HL-60 (cell line): ENCODE measurements at regions not wholly inside any gene's neighbourhood (a gene's known extent, or its start where the extent isn't known, plus 50 kb on each side); places are given as distances from the start of the nearest gene placed in this dataset.

Experiments
- DNase-seq, 2 experiments: peaks; one replicate each; pipeline ENCODE4 v3.0.0-alpha.2; 2010 to 2020; ENCODE audit warnings: low read depth in 1 of 2, low spot score in 1 of 2
- H3K27ac ChIP-seq: fragments of 250-450 bp; sonication (Bioruptor Pico); replicated peaks from 2 replicates; pipeline ENCODE4 v1.5.1; 2020; ENCODE audit warnings: mild to moderate bottlenecking, moderate library complexity
- H3K27me3 ChIP-seq: fragments of 250-450 bp; sonication (Bioruptor Pico); 2 replicates; pipeline ENCODE4 v1.5.1; 2021; ENCODE audit warnings: mild to moderate bottlenecking, moderate library complexity; ENCODE audit not compliant: insufficient read depth, poor library complexity, severe bottlenecking
- H3K4me3 ChIP-seq: replicated peaks from 2 replicates; pipeline ENCODE4 v1.5.1; 2011; ENCODE audit warnings: mild to moderate bottlenecking, control low read depth, low read length; ENCODE audit not compliant: insufficient read depth
- GABPA ChIP-seq: IDR thresholded peaks from 2 replicates; pipeline ENCODE4 v1.6.1; 2012; ENCODE audit warnings: low read depth
- POLR2AphosphoS5 ChIP-seq: IDR thresholded peaks from 2 replicates; pipeline ENCODE4 v1.6.1; 2012; ENCODE audit warnings: low read depth
- SPI1 ChIP-seq: IDR thresholded peaks from 2 replicates; pipeline ENCODE4 v1.6.1; 2012; ENCODE audit warnings: low read depth, mild to moderate bottlenecking, borderline replicate concordance
- TF ChIP-seq, protein P1 (sequence below): IDR thresholded peaks from 2 replicates; pipeline ENCODE4 v1.6.1; 2012; ENCODE audit warnings: low read depth; ENCODE audit not compliant: insufficient replicate concordance
- TF ChIP-seq, protein P2 (sequence below): IDR thresholded peaks from one replicate; pipeline ENCODE4 v1.5.1; 2011; ENCODE audit warnings: low read length, control low read depth, inconsistent platforms; ENCODE audit not compliant: insufficient read depth

DNA sequence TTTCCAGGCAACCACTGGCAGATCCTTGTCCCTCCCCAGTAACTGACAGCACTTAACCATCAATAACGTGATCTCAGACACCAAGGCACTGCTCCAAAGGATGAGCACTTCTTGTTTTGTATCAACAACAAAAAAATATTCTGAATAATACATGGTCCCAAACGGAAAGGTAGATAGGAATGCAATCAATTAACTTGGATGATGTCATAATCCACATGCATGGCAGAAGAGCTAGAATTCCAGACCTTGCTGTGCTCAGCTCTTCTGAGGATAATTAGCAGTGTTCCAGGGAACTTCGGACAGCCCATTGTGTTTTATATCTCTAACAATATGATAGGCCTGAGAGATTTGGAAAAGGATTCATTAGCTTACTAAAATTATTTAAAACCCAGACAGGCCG lies 288.4 kb upstream of the PCSK5 start:
- Histone ChIP-seq H3K27ac (no peak overlapping the region), H3K27me3 (no peaks in the 10 kb centered on the region), H3K4me3 (no peak overlapping the region)
- TF ChIP-seq GABPA (no peak), SPI1 (no peak), POLR2AphosphoS5 (no peak)
- TF ChIP-seq, protein P1, sequence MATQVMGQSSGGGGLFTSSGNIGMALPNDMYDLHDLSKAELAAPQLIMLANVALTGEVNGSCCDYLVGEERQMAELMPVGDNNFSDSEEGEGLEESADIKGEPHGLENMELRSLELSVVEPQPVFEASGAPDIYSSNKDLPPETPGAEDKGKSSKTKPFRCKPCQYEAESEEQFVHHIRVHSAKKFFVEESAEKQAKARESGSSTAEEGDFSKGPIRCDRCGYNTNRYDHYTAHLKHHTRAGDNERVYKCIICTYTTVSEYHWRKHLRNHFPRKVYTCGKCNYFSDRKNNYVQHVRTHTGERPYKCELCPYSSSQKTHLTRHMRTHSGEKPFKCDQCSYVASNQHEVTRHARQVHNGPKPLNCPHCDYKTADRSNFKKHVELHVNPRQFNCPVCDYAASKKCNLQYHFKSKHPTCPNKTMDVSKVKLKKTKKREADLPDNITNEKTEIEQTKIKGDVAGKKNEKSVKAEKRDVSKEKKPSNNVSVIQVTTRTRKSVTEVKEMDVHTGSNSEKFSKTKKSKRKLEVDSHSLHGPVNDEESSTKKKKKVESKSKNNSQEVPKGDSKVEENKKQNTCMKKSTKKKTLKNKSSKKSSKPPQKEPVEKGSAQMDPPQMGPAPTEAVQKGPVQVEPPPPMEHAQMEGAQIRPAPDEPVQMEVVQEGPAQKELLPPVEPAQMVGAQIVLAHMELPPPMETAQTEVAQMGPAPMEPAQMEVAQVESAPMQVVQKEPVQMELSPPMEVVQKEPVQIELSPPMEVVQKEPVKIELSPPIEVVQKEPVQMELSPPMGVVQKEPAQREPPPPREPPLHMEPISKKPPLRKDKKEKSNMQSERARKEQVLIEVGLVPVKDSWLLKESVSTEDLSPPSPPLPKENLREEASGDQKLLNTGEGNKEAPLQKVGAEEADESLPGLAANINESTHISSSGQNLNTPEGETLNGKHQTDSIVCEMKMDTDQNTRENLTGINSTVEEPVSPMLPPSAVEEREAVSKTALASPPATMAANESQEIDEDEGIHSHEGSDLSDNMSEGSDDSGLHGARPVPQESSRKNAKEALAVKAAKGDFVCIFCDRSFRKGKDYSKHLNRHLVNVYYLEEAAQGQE = no peak
- TF ChIP-seq, protein P2, sequence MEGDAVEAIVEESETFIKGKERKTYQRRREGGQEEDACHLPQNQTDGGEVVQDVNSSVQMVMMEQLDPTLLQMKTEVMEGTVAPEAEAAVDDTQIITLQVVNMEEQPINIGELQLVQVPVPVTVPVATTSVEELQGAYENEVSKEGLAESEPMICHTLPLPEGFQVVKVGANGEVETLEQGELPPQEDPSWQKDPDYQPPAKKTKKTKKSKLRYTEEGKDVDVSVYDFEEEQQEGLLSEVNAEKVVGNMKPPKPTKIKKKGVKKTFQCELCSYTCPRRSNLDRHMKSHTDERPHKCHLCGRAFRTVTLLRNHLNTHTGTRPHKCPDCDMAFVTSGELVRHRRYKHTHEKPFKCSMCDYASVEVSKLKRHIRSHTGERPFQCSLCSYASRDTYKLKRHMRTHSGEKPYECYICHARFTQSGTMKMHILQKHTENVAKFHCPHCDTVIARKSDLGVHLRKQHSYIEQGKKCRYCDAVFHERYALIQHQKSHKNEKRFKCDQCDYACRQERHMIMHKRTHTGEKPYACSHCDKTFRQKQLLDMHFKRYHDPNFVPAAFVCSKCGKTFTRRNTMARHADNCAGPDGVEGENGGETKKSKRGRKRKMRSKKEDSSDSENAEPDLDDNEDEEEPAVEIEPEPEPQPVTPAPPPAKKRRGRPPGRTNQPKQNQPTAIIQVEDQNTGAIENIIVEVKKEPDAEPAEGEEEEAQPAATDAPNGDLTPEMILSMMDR = no peak
- DNase-seq = no peak

GRCh38 chr9:75604661-75605060 lies 285.8 kb upstream of the PCSK5 start:
- TF ChIP-seq, protein P2 = no peak
- TF ChIP-seq GABPA (no peak), SPI1 (peak; percentile 100), POLR2AphosphoS5 (no peak)
- TF ChIP-seq, protein P1 = no peak
- no peaks in the 10 kb centered on the region for H3K27me3 ChIP-seq
- H3K4me3 ChIP-seq = no peak overlapping the region
- peak in 1 of 2 experiments; percentile 66 for DNase-seq
- no peak overlapping the region for H3K27ac ChIP-seq

DNA sequence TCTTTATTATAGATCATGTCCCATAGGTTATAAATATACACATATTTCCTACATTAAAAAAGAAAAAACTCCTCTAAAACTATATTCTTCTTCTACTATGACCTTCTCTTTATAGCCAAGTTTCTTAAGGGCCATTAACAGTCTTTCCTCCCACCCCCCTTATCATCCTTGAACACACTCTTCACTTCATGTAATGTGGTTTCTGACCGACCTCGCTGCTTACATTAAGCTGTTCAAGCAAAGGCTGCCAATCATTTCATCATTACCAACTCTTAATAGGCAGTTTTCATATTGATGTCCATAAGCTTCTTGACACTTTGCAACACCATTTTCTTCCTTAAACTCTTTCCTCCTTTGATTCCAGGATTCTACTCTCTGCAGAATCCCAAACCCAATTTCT lies 283.0 kb upstream of the PCSK5 start:
- Histone ChIP-seq H3K4me3 (no peak overlapping the region), H3K27ac (no peak overlapping the region), H3K27me3 (no peaks in the 10 kb centered on the region)
- TF ChIP-seq, protein P1 = no peak
- TF ChIP-seq GABPA = no peak
- DNase-seq = peak in 1 of 2 experiments; percentile 17

DNA sequence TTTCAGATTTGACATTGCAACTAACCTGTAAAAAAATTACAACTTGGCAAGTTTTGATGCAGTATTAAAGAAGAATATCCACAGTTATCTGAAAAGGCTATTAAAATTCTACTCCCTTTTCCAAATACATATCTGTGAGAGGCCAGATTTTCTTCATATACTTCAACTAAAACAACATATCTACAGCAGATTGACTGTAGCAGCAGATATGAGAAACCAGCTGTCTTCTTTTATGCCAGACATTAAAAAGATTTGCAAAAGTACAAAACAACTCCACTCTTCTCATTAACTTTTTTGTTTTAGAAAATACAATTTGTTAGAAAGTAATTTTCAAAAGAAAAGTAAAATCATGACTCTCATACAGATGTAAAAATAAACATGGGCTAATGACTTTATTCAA lies 281.1 kb upstream of the PCSK5 start:
- no peak for DNase-seq
- TF ChIP-seq, protein P2 = no peak
- TF ChIP-seq SPI1 = no peak
- TF ChIP-seq POLR2AphosphoS5 = no peak
- no peaks in the 10 kb centered on the region for H3K27me3 ChIP-seq
- H3K4me3 ChIP-seq = no peak overlapping the region
- H3K27ac ChIP-seq = no peak overlapping the region
